HEK293T (cell line): ENCODE measurements at regions not wholly inside any gene's neighbourhood (a gene's known extent, or its start where the extent isn't known, plus 50 kb on each side); places are given as distances from the start of the nearest gene placed in this dataset.

Experiments
- BHLHE40 ChIP-seq: fragments of 450-650 bp; IDR thresholded peaks from 2 replicates; pipeline ENCODE4 v1.6.1; 2016; ENCODE audit warnings: mild to moderate bottlenecking, moderate library complexity, borderline replicate concordance
- ELF4 ChIP-seq: fragments of 450-650 bp; IDR thresholded peaks from 2 replicates; pipeline ENCODE4 v1.6.1; 2017; ENCODE audit warnings: antibody characterized with exemption
- FOXM1 ChIP-seq: fragments of 450-650 bp; IDR thresholded peaks from 2 replicates; pipeline ENCODE4 v1.6.1; 2017; ENCODE audit warnings: mild to moderate bottlenecking, borderline replicate concordance
- HDGF ChIP-seq: fragments of 450-650 bp; IDR thresholded peaks from 2 replicates; pipeline ENCODE4 v1.6.1; 2017; ENCODE audit warnings: antibody characterized with exemption, borderline replicate concordance
- NFRKB ChIP-seq: fragments of 450-650 bp; IDR thresholded peaks from 2 replicates; pipeline ENCODE4 v1.6.1; 2016; ENCODE audit warnings: mild to moderate bottlenecking, moderate library complexity
- SUZ12 ChIP-seq: fragments of 450-650 bp; IDR thresholded peaks from 2 replicates; pipeline ENCODE4 v1.6.1; 2016; ENCODE audit warnings: mild to moderate bottlenecking
- TARDBP ChIP-seq: fragments of 450-650 bp; IDR thresholded peaks from 2 replicates; pipeline ENCODE4 v1.6.1; 2016

GRCh38 chr5:158039911-158040347 is 181.0 kb upstream of the CLINT1 start:
- no peak for TF ChIP-seq SUZ12
- TF ChIP-seq FOXM1, result no peak
- TF ChIP-seq ELF4, result no peak
- TF ChIP-seq BHLHE40, result no peak
- no peak for TF ChIP-seq HDGF
- no peak for TF ChIP-seq NFRKB
- no peak for TF ChIP-seq TARDBP
